ENCODE measurements at regions not wholly inside any gene's neighbourhood (a gene's known extent, or its start where the extent isn't known, plus 50 kb on each side); places are given as distances from the start of the nearest gene placed in this dataset.

DNA sequence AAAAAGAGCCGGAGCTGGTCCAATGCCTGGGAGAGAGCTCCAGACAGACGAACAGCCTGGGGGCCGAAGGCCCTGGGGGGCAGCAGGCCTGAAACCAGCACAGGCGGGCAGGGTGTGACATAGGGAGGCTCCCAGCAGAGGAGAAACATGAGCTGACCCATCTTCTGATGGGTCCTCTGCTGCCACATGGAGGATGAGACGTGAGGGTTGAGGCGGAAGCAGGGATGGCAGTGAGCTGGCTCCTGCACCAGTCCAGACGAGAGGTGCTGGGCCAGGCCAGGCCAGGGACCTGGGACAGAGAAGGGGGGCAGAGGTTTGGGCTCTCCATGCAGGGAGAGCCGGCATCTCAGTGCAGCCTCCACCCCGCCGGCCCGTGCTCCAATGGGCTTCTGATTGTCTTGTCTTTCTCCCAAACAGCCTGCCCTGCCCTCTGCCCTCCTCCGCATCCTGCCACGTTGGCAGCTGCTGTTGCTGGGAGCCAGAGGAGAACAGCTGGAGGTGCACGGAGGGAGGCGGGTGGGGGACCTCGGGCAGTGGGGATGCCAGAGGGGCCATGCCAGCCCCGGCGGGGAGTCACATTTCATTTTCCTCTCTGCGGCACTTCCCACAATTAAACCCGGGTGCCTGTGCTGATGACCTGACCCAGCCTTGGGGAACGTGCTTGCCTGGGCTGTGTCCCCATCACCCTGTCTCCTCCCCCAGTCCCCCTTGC, 139.1 kb upstream of the GSE1 start:
- TF ChIP-seq, protein P1, sequence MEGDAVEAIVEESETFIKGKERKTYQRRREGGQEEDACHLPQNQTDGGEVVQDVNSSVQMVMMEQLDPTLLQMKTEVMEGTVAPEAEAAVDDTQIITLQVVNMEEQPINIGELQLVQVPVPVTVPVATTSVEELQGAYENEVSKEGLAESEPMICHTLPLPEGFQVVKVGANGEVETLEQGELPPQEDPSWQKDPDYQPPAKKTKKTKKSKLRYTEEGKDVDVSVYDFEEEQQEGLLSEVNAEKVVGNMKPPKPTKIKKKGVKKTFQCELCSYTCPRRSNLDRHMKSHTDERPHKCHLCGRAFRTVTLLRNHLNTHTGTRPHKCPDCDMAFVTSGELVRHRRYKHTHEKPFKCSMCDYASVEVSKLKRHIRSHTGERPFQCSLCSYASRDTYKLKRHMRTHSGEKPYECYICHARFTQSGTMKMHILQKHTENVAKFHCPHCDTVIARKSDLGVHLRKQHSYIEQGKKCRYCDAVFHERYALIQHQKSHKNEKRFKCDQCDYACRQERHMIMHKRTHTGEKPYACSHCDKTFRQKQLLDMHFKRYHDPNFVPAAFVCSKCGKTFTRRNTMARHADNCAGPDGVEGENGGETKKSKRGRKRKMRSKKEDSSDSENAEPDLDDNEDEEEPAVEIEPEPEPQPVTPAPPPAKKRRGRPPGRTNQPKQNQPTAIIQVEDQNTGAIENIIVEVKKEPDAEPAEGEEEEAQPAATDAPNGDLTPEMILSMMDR (IDR thresholded peaks at IDR 0.05) = no peak
- TF ChIP-seq POLR2A (IDR thresholded peaks at IDR 0.05) = no peak

All from thyroid gland (tissue), 4 donors.